ENCODE measurements at regions not wholly inside any gene's neighbourhood (a gene's known extent, or its start where the extent isn't known, plus 50 kb on each side); places are given as distances from the start of the nearest gene placed in this dataset.

GRCh38 chr7:145915679-145916078 lies 200.9 kb upstream of the CNTNAP2 start:
- POLR2A ChIA-PET = no interaction called here
- no TSS peak for BruUV-seq (replicated peaks)
- Histone ChIP-seq H3K4me2 (ENCODE audit: low read length) (no peak overlapping the region), H3K36me3 (ENCODE audit: control insufficient read depth in 1 of 2, insufficient read depth in 2 of 2, low read length in 2 of 2) (no peaks in the 10 kb centered on the region), H3K27me3 (ENCODE audit: insufficient read depth, low read length) (no peaks in the 10 kb centered on the region), H3K79me2 (ENCODE audit: insufficient read depth, low read length) (no peaks in the 10 kb centered on the region), H3K4me3 (replicated peaks in 1 of 2; ENCODE audit: low read depth in 1 of 2, low read length in 2 of 2) (no peak overlapping the region), H3K27ac (ENCODE audit: low read depth, low read length) (no peak overlapping the region), H3K4me1 (ENCODE audit: control insufficient read depth in 1 of 2, insufficient read depth in 2 of 2, low read length in 2 of 2) (no peaks in the 10 kb centered on the region), H4K20me1 (ENCODE audit: insufficient read depth) (no peaks in the 10 kb centered on the region), H2AFZ (ENCODE audit: low read depth, low read length, poor library complexity, severe bottlenecking) (no peak overlapping the region), H3K9ac (ENCODE audit: low read length) (no peak overlapping the region), H3K9me2 (ENCODE audit: insufficient read depth) (no peaks in the 10 kb centered on the region), H3K9me3 (ENCODE audit: control insufficient read depth in 1 of 2, insufficient read depth in 1 of 2, low read depth in 1 of 2, low read length in 2 of 2) (peaks cover 5 to 11% of the 10 kb centered on the region in 2 experiments; a peak in 2 of 4 replicates)
- RAD21 ChIA-PET (ENCODE audit: low non-redundant PET in 1 of 2, low total read pairs in 2 of 2, uncharacterized antibody in 2 of 2, unreplicated experiment in 2 of 2) = no interaction called here
- intact Hi-C loops (cut with micrococcal nuclease) = no loop called here
- ATAC-seq = no peak
- TF ChIP-seq FOSL1 (IDR thresholded peaks at IDR 0.05; ENCODE audit: low read depth) (no peak), JUND (IDR thresholded peaks at IDR 0.05) (no peak), EZH2 (IDR thresholded peaks at IDR 0.05) (no peak), ELF1 (IDR thresholded peaks at IDR 0.05; ENCODE audit: borderline replicate concordance, low read depth) (no peak), CEBPB (IDR thresholded peaks at IDR 0.05; ENCODE audit: low read depth) (no peak), EZH2phosphoT487 (IDR thresholded peaks at IDR 0.05; ENCODE audit: borderline replicate concordance) (no peak), REST (IDR thresholded peaks at IDR 0.05; ENCODE audit: low read depth) (no peak), ZBTB33 (IDR thresholded peaks at IDR 0.05; ENCODE audit: extremely low read depth, insufficient replicate concordance, low read length) (no peak), POLR2A (IDR thresholded peaks at IDR 0.05; ENCODE audit: borderline replicate concordance, extremely low read depth, insufficient read depth, insufficient read length) (no peak), CBX3 (IDR thresholded peaks at IDR 0.05; ENCODE audit: low read depth) (no peak), EGR1 (IDR thresholded peaks at IDR 0.05; ENCODE audit: low read depth) (no peak), MAX (IDR thresholded peaks at IDR 0.05) (no peak), ZNF274 (IDR thresholded peaks at IDR 0.05; ENCODE audit: low read depth, low read length) (no peak)
- CTCF ChIA-PET = no interaction called here
- no peak for DNase-seq (ENCODE audit: low read depth, low spot score)

Data from HCT116 (cell line).